IPS-NIHi7 (cell line): ENCODE measurements at regions not wholly inside any gene's neighbourhood (a gene's known extent, or its start where the extent isn't known, plus 50 kb on each side); places are given as distances from the start of the nearest gene placed in this dataset.

Experiments used
- DNase-seq: peaks from one replicate; pipeline ENCODE4 v3.0.0; 2012; ENCODE audit warnings: mixed read lengths; ENCODE audit errors: extremely low spot score

GRCh38 chrX:80098038-80098437, 83.5 kb downstream of the TBX22 start:
- no peak for DNase-seq

GRCh38 chrX:80120335-80120734, 105.8 kb downstream of the TBX22 start:
- no peak for DNase-seq

- no peak for DNase-seq
Measured at GRCh38 chrX:80138938-80139337, 124.4 kb downstream of the TBX22 start.

DNA sequence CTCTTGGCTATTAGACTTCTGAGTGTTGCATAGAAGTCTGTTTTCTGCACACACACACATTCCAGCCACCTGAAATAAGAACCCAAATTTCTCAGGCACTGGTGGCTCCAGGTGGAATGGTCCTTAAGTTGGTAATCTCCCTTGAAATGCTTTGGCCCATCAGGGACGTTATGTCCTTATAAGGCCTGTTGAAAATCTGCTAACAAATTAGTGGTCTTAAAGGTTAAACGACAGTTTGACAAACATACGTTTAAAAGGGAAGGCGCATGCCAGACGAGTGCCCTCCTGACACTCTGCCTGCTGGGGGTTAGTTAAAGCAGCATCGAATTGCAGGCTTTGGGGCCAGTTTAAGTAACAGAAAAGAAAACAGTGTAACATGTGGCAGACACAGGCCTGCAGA, 125.0 kb downstream of the TBX22 start:
- peak; percentile 10 for DNase-seq

GRCh38 chrX:80170581-80170980, 156.0 kb downstream of the TBX22 start:
- DNase-seq: no peak

- no peak for DNase-seq
Measured at GRCh38 chrX:80173261-80173660, 158.7 kb downstream of the TBX22 start.

- no peak for DNase-seq
Measured at GRCh38 chrX:80174925-80175574, 160.5 kb downstream of the TBX22 start.

DNA sequence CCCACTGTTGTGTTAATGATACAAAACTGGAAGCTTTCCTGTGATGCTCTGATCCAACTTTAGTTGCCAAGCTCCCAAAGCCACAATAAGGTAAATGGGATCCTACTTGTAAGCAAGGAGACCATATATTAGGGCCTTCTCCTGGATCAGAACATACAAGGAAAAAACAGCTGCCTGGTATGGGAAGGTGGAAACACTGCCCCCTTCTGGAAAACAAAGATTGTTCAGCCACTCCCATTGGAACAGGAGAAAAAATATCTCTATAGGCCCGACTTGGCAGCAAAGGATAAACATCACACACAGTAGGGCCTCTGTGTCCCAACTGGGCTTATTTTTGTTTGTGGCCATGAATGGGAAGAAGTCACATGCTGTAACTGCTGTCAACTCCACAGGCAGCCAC, 166.5 kb downstream of the TBX22 start:
- peak; percentile 21 for DNase-seq

GRCh38 chrX:80184854-80185253, 170.3 kb downstream of the TBX22 start:
- no peak for DNase-seq

- DNase-seq: no peak
Measured at GRCh38 chrX:80206647-80207046, 192.1 kb downstream of the TBX22 start.

GRCh38 chrX:80207327-80207726, 192.8 kb downstream of the TBX22 start:
- no peak for DNase-seq

- DNase-seq: no peak
Measured at GRCh38 chrX:80216086-80216485, 201.5 kb downstream of the TBX22 start.

DNA sequence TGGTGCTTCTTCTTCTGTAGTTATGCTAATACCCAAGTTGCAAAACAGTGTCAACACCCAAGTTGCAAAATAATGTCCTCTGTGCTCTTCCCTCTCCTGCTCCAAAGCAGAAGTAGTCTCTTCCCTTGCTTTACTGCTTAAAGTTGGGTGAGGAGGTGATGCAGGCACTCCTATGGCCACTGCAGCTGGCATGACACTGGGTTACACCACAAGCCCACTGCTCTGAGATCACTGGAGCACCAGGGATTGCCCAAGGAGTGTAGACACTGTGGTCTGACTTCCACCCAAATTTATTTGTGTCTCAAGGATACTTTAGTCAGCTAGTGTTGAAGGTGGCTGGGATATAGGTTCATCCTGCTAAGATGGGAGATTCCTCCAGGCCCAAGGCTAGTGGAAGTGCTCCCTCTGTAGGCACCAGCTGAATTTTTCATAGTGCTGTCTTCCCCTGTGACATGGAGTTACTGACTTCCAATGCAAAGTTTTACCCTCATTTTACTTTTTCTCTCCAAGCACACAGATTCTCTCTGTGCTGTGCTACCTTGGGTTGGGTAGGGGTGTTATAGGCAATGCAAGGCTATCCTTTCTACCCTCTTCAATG, 196.2 kb upstream of the TENT5D start:
- DNase-seq: peak; percentile 42

- no peak for DNase-seq
Measured at GRCh38 chrX:80229626-80230025, 190.6 kb upstream of the TENT5D start.

- no peak for DNase-seq
Measured at GRCh38 chrX:80237072-80237471, 183.2 kb upstream of the TENT5D start.

GRCh38 chrX:80246271-80246670, 174.0 kb upstream of the TENT5D start:
- DNase-seq: no peak

GRCh38 chrX:80266287-80266686, 154.0 kb upstream of the TENT5D start:
- no peak for DNase-seq

DNA sequence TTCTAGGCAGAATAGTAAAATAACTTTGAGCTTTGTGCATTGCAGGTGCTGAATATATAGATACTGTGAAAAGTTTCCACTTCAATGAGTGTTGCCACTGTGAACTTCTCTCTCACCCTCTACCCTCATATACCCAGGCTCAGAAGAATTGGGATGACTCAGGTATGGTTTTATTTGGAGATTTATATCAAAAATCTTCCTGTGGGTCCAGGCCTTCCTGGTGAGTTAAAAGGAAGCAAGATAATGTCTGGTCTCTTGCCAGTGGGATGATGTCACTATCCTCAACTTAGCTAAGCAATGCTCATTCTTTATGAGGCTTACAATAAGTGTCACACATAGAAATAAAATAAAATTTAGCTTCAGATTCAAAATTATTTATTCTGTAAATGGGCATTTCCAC, 153.3 kb upstream of the TENT5D start:
- no peak for DNase-seq

DNA sequence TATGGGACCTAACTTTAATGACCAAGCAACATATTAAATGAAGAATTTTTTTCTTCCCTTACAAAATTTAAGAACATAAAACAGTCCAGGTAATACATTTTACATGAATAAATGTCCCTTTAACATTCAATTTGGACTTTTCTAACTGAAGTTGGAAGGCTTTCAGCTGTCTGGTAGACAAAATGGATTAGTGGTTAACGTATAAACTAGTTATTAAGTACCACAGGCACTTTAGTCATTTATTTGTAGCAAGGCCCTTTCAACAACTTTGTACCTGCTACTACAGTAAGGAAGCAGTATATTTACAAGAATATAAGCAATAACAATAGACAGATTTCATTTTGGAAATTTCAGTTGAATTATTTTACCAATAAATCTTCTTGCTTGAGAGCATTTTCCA, 152.5 kb upstream of the TENT5D start:
- DNase-seq: no peak

GRCh38 chrX:80282535-80282934, 137.7 kb upstream of the TENT5D start:
- DNase-seq: no peak

DNA sequence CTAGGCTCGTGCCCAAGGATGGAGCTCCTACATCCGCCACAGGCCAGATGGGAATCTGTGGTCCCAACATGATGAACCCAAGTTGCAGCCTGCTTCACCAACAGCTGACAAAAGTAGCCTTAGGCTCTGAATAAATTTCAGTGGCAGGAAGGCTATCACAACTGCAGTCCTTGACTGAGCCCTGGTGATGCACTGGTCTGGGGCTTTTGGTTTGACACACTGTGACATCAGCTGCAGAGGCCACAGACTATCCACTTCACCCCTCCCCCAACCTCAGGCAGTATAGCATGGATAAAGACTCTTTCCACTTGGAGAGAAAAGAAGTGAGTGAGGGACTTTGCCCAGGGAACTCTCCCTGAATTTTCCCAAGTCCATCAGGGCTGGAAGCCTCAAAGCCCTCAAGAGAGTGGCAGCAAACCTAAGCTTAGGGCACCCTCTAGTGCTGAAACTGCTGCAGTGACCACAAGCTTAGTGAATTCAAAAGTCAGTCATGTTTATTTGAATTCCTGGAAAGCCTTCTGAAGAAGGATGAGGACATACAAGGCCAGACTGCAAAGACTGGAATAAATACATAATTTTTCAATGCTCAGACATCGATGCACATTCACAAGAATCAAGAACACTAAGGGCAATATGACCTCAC, 135.0 kb upstream of the TENT5D start:
- DNase-seq: peak; percentile 28

DNA sequence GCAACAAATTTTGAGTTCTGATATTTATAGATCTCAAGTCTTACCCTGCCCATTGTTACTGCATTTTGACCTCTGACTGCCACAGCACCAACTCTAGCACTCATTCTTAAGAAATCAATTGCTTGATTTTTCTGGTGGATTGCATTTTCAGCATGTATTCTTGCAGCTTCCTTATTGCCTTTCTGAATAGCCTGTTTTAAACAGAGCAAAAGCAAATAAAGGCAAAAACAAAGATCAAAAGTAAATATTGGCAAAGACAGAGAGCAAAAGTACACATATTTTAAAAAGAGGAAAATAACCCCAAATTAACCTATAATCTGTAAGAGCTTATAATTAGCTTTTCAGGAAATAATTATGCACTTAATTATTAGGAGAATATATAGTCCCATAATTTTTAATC, 129.4 kb upstream of the TENT5D start:
- no peak for DNase-seq

DNA sequence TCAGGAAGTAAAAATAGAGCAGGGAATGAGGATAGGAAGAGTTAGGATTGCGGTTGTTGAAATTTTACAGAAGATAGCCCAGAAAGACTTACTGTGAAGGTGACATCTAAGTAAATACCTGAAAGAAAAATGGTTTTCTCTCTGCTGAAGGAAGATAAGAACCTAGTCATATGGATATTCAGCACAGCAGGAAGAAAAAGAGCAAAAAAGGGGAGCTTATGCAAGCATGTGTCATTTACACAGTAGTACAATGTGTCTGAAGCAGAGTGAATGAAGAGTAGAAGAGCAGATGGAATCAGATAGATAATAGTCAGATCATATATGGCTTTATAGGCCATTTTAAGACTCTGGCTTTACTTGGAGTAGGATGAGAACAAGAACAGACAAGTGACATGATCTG, 126.9 kb upstream of the TENT5D start:
- DNase-seq: no peak
